ENCODE measurements at regions not wholly inside any gene's neighbourhood (a gene's known extent, or its start where the extent isn't known, plus 50 kb on each side); places are given as distances from the start of the nearest gene placed in this dataset.
"Not testable (repeated sequence)": the region's sequence is repeated elsewhere in the genome, so short reads cannot be mapped to it uniquely, and the experiment has no call there.

GRCh38 chr7:91344911-91345310 lies 80.7 kb downstream of the FZD1 start:
- no peaks in the 10 kb centered on the region for H3K9me3 Mint-ChIP-seq
- no peak overlapping the region for H3K27ac Mint-ChIP-seq
- H3K36me3 Mint-ChIP-seq (ENCODE audit: low read depth): no peaks in the 10 kb centered on the region
- H3K4me1 Mint-ChIP-seq (ENCODE audit: low read depth): no peaks in the 10 kb centered on the region
- no peak overlapping the region for H3K4me3 Mint-ChIP-seq
- H3K27me3 Mint-ChIP-seq (ENCODE audit: insufficient read depth): peaks cover 2% of the 10 kb centered on the region
- intact Hi-C loops (cut with micrococcal nuclease): no loop called here
- DNase-seq (ENCODE audit: low spot score): no peak

- no peaks in the 10 kb centered on the region for H3K4me1 Mint-ChIP-seq (ENCODE audit: low read depth)
- no peak overlapping the region for H3K27ac Mint-ChIP-seq
- no peak overlapping the region for H3K4me3 Mint-ChIP-seq
- H3K36me3 Mint-ChIP-seq (ENCODE audit: low read depth): no peaks in the 10 kb centered on the region
- intact Hi-C loops (cut with micrococcal nuclease): no loop called here
- H3K9me3 Mint-ChIP-seq: no peaks in the 10 kb centered on the region
- peaks cover 2% of the 10 kb centered on the region for H3K27me3 Mint-ChIP-seq (ENCODE audit: insufficient read depth)
- no peak for DNase-seq (ENCODE audit: low spot score)
Observed at GRCh38 chr7:91345449-91345848, 81.2 kb downstream of the FZD1 start.

- no peaks in the 10 kb centered on the region for H3K4me1 Mint-ChIP-seq (ENCODE audit: low read depth)
- H3K4me3 Mint-ChIP-seq: no peak overlapping the region
- H3K27me3 Mint-ChIP-seq (ENCODE audit: insufficient read depth): peaks cover 2% of the 10 kb centered on the region
- no peaks in the 10 kb centered on the region for H3K9me3 Mint-ChIP-seq
- intact Hi-C loops (cut with micrococcal nuclease): no loop called here
- DNase-seq (ENCODE audit: low spot score): no peak
- no peak overlapping the region for H3K27ac Mint-ChIP-seq
- no peaks in the 10 kb centered on the region for H3K36me3 Mint-ChIP-seq (ENCODE audit: low read depth)
Observed at GRCh38 chr7:91346426-91346825, 82.2 kb downstream of the FZD1 start.

GRCh38 chr7:91347290-91347689 lies 83.1 kb downstream of the FZD1 start:
- H3K27ac Mint-ChIP-seq: no peak overlapping the region
- no peak overlapping the region for H3K4me3 Mint-ChIP-seq
- H3K9me3 Mint-ChIP-seq: no peaks in the 10 kb centered on the region
- H3K27me3 Mint-ChIP-seq (ENCODE audit: insufficient read depth): peaks cover 2% of the 10 kb centered on the region
- intact Hi-C loops (cut with micrococcal nuclease): no loop called here
- no peaks in the 10 kb centered on the region for H3K4me1 Mint-ChIP-seq (ENCODE audit: low read depth)
- DNase-seq (ENCODE audit: low spot score): no peak
- H3K36me3 Mint-ChIP-seq (ENCODE audit: low read depth): no peaks in the 10 kb centered on the region

GRCh38 chr7:91348711-91349110 lies 84.5 kb downstream of the FZD1 start:
- Mint-ChIP-seq H3K36me3 (ENCODE audit: low read depth) (no peaks in the 10 kb centered on the region), H3K27ac (no peak overlapping the region), H3K27me3 (ENCODE audit: insufficient read depth) (peaks cover 2% of the 10 kb centered on the region), H3K4me1 (ENCODE audit: low read depth) (no peaks in the 10 kb centered on the region), H3K9me3 (no peaks in the 10 kb centered on the region), H3K4me3 (no peak overlapping the region)
- no peak for DNase-seq (ENCODE audit: low spot score)
- intact Hi-C loops (cut with micrococcal nuclease): no loop called here

- intact Hi-C loops (cut with micrococcal nuclease): no loop called here
- Mint-ChIP-seq H3K27ac (no peak overlapping the region), H3K36me3 (ENCODE audit: low read depth) (no peaks in the 10 kb centered on the region), H3K9me3 (no peaks in the 10 kb centered on the region), H3K27me3 (ENCODE audit: insufficient read depth) (peaks cover 2% of the 10 kb centered on the region), H3K4me3 (no peak overlapping the region), H3K4me1 (ENCODE audit: low read depth) (no peaks in the 10 kb centered on the region)
- DNase-seq (ENCODE audit: low spot score): no peak
Observed at GRCh38 chr7:91351374-91351773, 87.1 kb downstream of the FZD1 start.

- Mint-ChIP-seq H3K27ac (no peak overlapping the region), H3K4me3 (no peak overlapping the region), H3K36me3 (ENCODE audit: low read depth) (no peaks in the 10 kb centered on the region), H3K4me1 (ENCODE audit: low read depth) (no peaks in the 10 kb centered on the region), H3K27me3 (ENCODE audit: insufficient read depth) (peaks cover 2% of the 10 kb centered on the region), H3K9me3 (no peaks in the 10 kb centered on the region)
- DNase-seq (ENCODE audit: low spot score): no peak
- intact Hi-C loops (cut with micrococcal nuclease): no loop called here
Observed at GRCh38 chr7:91352091-91352490, 87.9 kb downstream of the FZD1 start.

- peaks cover 2% of the 10 kb centered on the region for H3K27me3 Mint-ChIP-seq (ENCODE audit: insufficient read depth)
- no peaks in the 10 kb centered on the region for H3K4me1 Mint-ChIP-seq (ENCODE audit: low read depth)
- DNase-seq (ENCODE audit: low spot score): no peak
- H3K4me3 Mint-ChIP-seq: no peak overlapping the region
- H3K9me3 Mint-ChIP-seq: no peaks in the 10 kb centered on the region
- H3K36me3 Mint-ChIP-seq (ENCODE audit: low read depth): no peaks in the 10 kb centered on the region
- H3K27ac Mint-ChIP-seq: no peak overlapping the region
- intact Hi-C loops (cut with micrococcal nuclease): no loop called here
Observed at GRCh38 chr7:91353848-91354247, 89.6 kb downstream of the FZD1 start.

GRCh38 chr7:91355695-91356435 lies 91.6 kb downstream of the FZD1 start:
- intact Hi-C loops (cut with micrococcal nuclease): no loop called here
- Mint-ChIP-seq H3K27ac (no peak overlapping the region), H3K9me3 (no peaks in the 10 kb centered on the region), H3K27me3 (ENCODE audit: insufficient read depth) (no peaks in the 10 kb centered on the region), H3K36me3 (ENCODE audit: low read depth) (no peaks in the 10 kb centered on the region), H3K4me1 (ENCODE audit: low read depth) (no peaks in the 10 kb centered on the region), H3K4me3 (no peak overlapping the region)
- no peak for DNase-seq (ENCODE audit: low spot score)

- no peaks in the 10 kb centered on the region for H3K9me3 Mint-ChIP-seq
- intact Hi-C loops (cut with micrococcal nuclease): no loop called here
- DNase-seq (ENCODE audit: low spot score): no peak
- H3K4me3 Mint-ChIP-seq: no peak overlapping the region
- no peaks in the 10 kb centered on the region for H3K4me1 Mint-ChIP-seq (ENCODE audit: low read depth)
- H3K36me3 Mint-ChIP-seq (ENCODE audit: low read depth): no peaks in the 10 kb centered on the region
- no peak overlapping the region for H3K27ac Mint-ChIP-seq
- H3K27me3 Mint-ChIP-seq (ENCODE audit: insufficient read depth): peaks cover 2% of the 10 kb centered on the region
Observed at GRCh38 chr7:91356915-91357314, 92.7 kb downstream of the FZD1 start.

- no peak for DNase-seq (ENCODE audit: low spot score)
- H3K4me1 Mint-ChIP-seq (ENCODE audit: low read depth): no peaks in the 10 kb centered on the region
- no peak overlapping the region for H3K27ac Mint-ChIP-seq
- H3K4me3 Mint-ChIP-seq: no peak overlapping the region
- H3K9me3 Mint-ChIP-seq: no peaks in the 10 kb centered on the region
- intact Hi-C loops (cut with micrococcal nuclease): no loop called here
- H3K36me3 Mint-ChIP-seq (ENCODE audit: low read depth): no peaks in the 10 kb centered on the region
- peaks cover 2% of the 10 kb centered on the region for H3K27me3 Mint-ChIP-seq (ENCODE audit: insufficient read depth)
Observed at GRCh38 chr7:91357379-91357778, 93.1 kb downstream of the FZD1 start.

GRCh38 chr7:91357901-91358300 lies 93.7 kb downstream of the FZD1 start:
- no peaks in the 10 kb centered on the region for H3K9me3 Mint-ChIP-seq
- peaks cover 2% of the 10 kb centered on the region for H3K27me3 Mint-ChIP-seq (ENCODE audit: insufficient read depth)
- no peaks in the 10 kb centered on the region for H3K36me3 Mint-ChIP-seq (ENCODE audit: low read depth)
- H3K4me3 Mint-ChIP-seq: no peak overlapping the region
- H3K4me1 Mint-ChIP-seq (ENCODE audit: low read depth): no peaks in the 10 kb centered on the region
- no peak for DNase-seq (ENCODE audit: low spot score)
- intact Hi-C loops (cut with micrococcal nuclease): no loop called here
- no peak overlapping the region for H3K27ac Mint-ChIP-seq

- Mint-ChIP-seq H3K27ac (no peak overlapping the region), H3K36me3 (ENCODE audit: low read depth) (no peaks in the 10 kb centered on the region), H3K4me1 (ENCODE audit: low read depth) (no peaks in the 10 kb centered on the region), H3K4me3 (no peak overlapping the region), H3K9me3 (no peaks in the 10 kb centered on the region), H3K27me3 (ENCODE audit: insufficient read depth) (peaks cover 2% of the 10 kb centered on the region)
- intact Hi-C loops (cut with micrococcal nuclease): no loop called here
- DNase-seq (ENCODE audit: low spot score): no peak
Observed at GRCh38 chr7:91358303-91358702, 94.1 kb downstream of the FZD1 start.

- H3K27ac Mint-ChIP-seq; H3K4me3 Mint-ChIP-seq; H3K36me3 Mint-ChIP-seq (ENCODE audit: low read depth): not testable (repeated sequence)
Observed at GRCh38 chr7:91365097-91365496, 100.9 kb downstream of the FZD1 start.

More at GRCh38 chr7:91365097-91365496, 100.9 kb downstream of the FZD1 start:
- H3K9me3 Mint-ChIP-seq; H3K27me3 Mint-ChIP-seq (ENCODE audit: insufficient read depth); DNase-seq (ENCODE audit: low spot score); H3K4me1 Mint-ChIP-seq (ENCODE audit: low read depth); intact Hi-C loops (cut with micrococcal nuclease): not testable (repeated sequence)
